ENCODE measurements at regions not wholly inside any gene's neighbourhood (a gene's known extent, or its start where the extent isn't known, plus 50 kb on each side); places are given as distances from the start of the nearest gene placed in this dataset.

- FAIRE-seq (no peak), DNase-seq (ENCODE audit: insufficient read length, low spot score) (no peak)
- TF ChIP-seq CTCF (IDR thresholded peaks at IDR 0.05; ENCODE audit: insufficient read depth, missing control alignments), result no peak
Measured at GRCh38 chr2:59585655-59586054, 967.8 kb downstream of the BCL11A start.

GRCh38 chr2:59584958-59585357, 968.5 kb downstream of the BCL11A start:
- DNase-seq (ENCODE audit: insufficient read length, low spot score) (no peak), FAIRE-seq (no peak)
- peak; percentile 37 for TF ChIP-seq CTCF (IDR thresholded peaks at IDR 0.05; ENCODE audit: insufficient read depth, missing control alignments)

GRCh38 chr2:59583173-59583765, 970.2 kb downstream of the BCL11A start:
- TF ChIP-seq CTCF (IDR thresholded peaks at IDR 0.05; ENCODE audit: insufficient read depth, missing control alignments), result no peak
- FAIRE-seq, result no peak

GRCh38 chr2:59578349-59578748, 975.1 kb downstream of the BCL11A start:
- no peak for TF ChIP-seq CTCF (IDR thresholded peaks at IDR 0.05; ENCODE audit: insufficient read depth, missing control alignments)
- FAIRE-seq, result no peak
- DNase-seq (ENCODE audit: insufficient read length, low spot score), result no peak

More at GRCh38 chr2:59583173-59583765, 970.2 kb downstream of the BCL11A start:
- DNase-seq (ENCODE audit: insufficient read length, low spot score), result no peak

- DNase-seq (ENCODE audit: insufficient read length, low spot score), result no peak
- FAIRE-seq, result no peak
- no peak for TF ChIP-seq CTCF (IDR thresholded peaks at IDR 0.05; ENCODE audit: insufficient read depth, missing control alignments)
Measured at GRCh38 chr2:59575191-59575590, 978.3 kb downstream of the BCL11A start.

- no peak for TF ChIP-seq CTCF (IDR thresholded peaks at IDR 0.05; ENCODE audit: insufficient read depth, missing control alignments)
- FAIRE-seq (no peak), DNase-seq (ENCODE audit: insufficient read length, low spot score) (no peak)
Measured at GRCh38 chr2:59572227-59572626, 981.2 kb downstream of the BCL11A start.

GRCh38 chr2:59570818-59571217, 982.6 kb downstream of the BCL11A start:
- no peak for TF ChIP-seq CTCF (IDR thresholded peaks at IDR 0.05; ENCODE audit: insufficient read depth, missing control alignments)
- DNase-seq (ENCODE audit: insufficient read length, low spot score) (no peak), FAIRE-seq (no peak)
